Testis (tissue), 2 donors: ENCODE measurements at regions not wholly inside any gene's neighbourhood (a gene's known extent, or its start where the extent isn't known, plus 50 kb on each side); places are given as distances from the start of the nearest gene placed in this dataset.
"Not testable (repeated sequence)": the region's sequence is repeated elsewhere in the genome, so short reads cannot be mapped to it uniquely, and the experiment has no call there.

ENCODE experiments used
- CTCF ChIP-seq, 3 experiments: fragments of 450-650 bp in 2 of 3; fragments of 200-600 bp in 1 of 3; sonication (generic) in 1 of 3; IDR thresholded peaks; one replicate each; pipeline ENCODE4 v1.5.1; 2016 to 2019; ENCODE audit warnings: antibody characterized with exemption in 3 of 3, mild to moderate bottlenecking in 2 of 3, moderate library complexity in 1 of 3
- POLR2A ChIP-seq: fragments of 450-650 bp; IDR thresholded peaks from one replicate; pipeline ENCODE4 v1.6.1; 2017; ENCODE audit warnings: antibody characterized with exemption, mild to moderate bottlenecking, moderate library complexity

GRCh38 chr21:9807675-9808074 is 713.7 kb upstream of the TPTE start:
- TF ChIP-seq POLR2A; CTCF (IDR thresholded peaks at IDR 0.05): not testable (repeated sequence)
